Thoracic aorta (tissue), 2 donors: ENCODE measurements at regions not wholly inside any gene's neighbourhood (a gene's known extent, or its start where the extent isn't known, plus 50 kb on each side); places are given as distances from the start of the nearest gene placed in this dataset.

ENCODE experiments used
- ATAC-seq: fragments of 150-250 bp; one replicate; pipeline ENCODE4 v1.8.0; 2017; ENCODE audit warnings: low read depth; ENCODE audit not compliant: insufficient number of reproducible peaks, low FRiP score
- DNase-seq: peaks from one replicate; pipeline ENCODE4 v3.0.0-alpha.2; 2020; ENCODE audit warnings: low spot score
- H3K27ac ChIP-seq, 2 donors: fragments of 200-600 bp; sonication (generic); 1 replicate in 1 of 2; 2 replicates in 1 of 2; pipeline ENCODE4 v1.5.1; 2016; ENCODE audit warnings: mild to moderate bottlenecking in 2 of 2, moderate library complexity in 2 of 2
- H3K27me3 ChIP-seq: fragments of 200-600 bp; sonication (generic); replicated peaks from 2 replicates; pipeline ENCODE4 v1.6.0; 2016; ENCODE audit warnings: mild to moderate bottlenecking; ENCODE audit not compliant: insufficient read depth
- H3K36me3 ChIP-seq: fragments of 200-600 bp; sonication (generic); one replicate; pipeline ENCODE4 v1.5.1; 2016
- H3K4me1 ChIP-seq, 2 donors: fragments of 200-600 bp; sonication (generic); 1 replicate in 1 of 2; 2 replicates in 1 of 2; pipeline versions ENCODE4 v1.5.1 to v1.6.0; 2016; ENCODE audit warnings: low read depth in 2 of 2, mild to moderate bottlenecking in 1 of 2; ENCODE audit not compliant: control insufficient read depth in 1 of 2
- H3K4me3 ChIP-seq: fragments of 200-600 bp; sonication (generic); 2 replicates; pipeline ENCODE4 v1.5.1; 2016; ENCODE audit warnings: mild to moderate bottlenecking
- H3K9me3 ChIP-seq: fragments of 200-600 bp; sonication (generic); 2 replicates; pipeline ENCODE4 v1.5.1; 2016
- TF ChIP-seq, protein P1 (sequence below): fragments of 200-600 bp; sonication (generic); IDR thresholded peaks from one replicate; pipeline ENCODE4 v1.5.1; 2019; ENCODE audit warnings: antibody characterized with exemption

DNA sequence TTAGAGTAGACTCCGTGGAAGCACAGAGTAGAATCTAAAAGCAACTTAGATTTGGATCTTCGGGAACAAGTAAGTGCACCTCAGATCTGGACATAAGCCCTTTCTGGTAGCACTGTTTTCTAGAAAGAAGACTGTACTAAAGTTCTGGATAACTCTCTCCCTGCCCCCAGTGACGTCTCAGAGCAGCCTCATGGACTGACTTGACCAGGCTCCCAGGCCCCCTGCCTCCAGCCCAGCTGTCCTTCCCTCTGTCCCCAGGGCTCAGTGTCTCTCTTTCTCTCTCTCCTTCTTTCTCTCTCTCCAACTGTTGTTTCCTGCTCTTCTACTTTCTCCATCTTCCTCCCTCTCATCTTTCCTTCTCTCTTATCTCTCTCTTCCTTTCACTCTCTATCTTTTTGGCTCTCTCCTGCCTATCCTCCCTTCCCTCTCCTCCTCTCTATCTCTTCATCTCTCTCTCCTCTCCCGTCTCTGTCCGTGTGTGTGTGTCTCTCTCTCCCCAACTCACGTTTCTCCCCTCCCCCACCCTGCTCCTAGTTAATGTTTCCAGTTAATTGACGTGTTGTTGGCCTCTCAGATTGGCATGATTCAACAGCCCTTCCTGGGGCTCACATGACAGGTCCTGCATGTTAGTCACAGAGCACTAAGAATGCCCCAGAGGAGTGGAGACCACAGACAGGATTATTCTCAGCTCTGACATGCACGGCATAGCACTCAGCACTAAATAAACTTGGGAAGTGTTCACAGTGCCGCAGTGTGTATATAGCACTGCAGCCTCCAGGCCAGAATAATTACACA is 180.4 kb upstream of the FOXQ1 start:
- Histone ChIP-seq H3K27me3 (no peaks in the 10 kb centered on the region), H3K4me3 (no peak overlapping the region), H3K36me3 (no peaks in the 10 kb centered on the region), H3K27ac (no peak overlapping the region), H3K9me3 (no peaks in the 10 kb centered on the region), H3K4me1 (peaks cover 0 to 3% of the 10 kb centered on the region in 2 donors)
- DNase-seq (no peak), ATAC-seq (no peak)
- TF ChIP-seq, protein P1, sequence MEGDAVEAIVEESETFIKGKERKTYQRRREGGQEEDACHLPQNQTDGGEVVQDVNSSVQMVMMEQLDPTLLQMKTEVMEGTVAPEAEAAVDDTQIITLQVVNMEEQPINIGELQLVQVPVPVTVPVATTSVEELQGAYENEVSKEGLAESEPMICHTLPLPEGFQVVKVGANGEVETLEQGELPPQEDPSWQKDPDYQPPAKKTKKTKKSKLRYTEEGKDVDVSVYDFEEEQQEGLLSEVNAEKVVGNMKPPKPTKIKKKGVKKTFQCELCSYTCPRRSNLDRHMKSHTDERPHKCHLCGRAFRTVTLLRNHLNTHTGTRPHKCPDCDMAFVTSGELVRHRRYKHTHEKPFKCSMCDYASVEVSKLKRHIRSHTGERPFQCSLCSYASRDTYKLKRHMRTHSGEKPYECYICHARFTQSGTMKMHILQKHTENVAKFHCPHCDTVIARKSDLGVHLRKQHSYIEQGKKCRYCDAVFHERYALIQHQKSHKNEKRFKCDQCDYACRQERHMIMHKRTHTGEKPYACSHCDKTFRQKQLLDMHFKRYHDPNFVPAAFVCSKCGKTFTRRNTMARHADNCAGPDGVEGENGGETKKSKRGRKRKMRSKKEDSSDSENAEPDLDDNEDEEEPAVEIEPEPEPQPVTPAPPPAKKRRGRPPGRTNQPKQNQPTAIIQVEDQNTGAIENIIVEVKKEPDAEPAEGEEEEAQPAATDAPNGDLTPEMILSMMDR, result no peak

DNA sequence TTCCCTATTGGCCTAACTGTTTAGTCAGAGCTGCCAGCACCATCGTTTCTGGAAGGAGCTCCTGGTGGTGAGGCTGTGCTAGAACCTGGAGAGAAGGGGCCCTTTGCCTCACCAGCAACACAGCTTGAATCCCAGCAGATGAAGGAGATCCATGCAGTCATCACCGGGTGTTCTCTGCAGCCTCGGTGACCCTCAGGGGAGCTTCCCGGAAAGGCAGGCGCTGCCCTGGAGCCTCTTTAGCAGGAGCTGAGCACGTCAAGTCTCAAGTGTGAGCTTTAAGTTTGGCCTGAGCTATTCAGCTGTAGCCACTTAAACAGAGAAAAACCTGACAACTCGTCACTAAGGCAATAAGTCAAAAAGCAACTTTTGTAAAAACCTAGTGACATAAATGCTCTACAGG is 181.2 kb upstream of the FOXQ1 start:
- no peak overlapping the region for H3K27ac ChIP-seq
- H3K4me1 ChIP-seq, result no peaks in the 10 kb centered on the region
- TF ChIP-seq, protein P1, result no peak
- DNase-seq (no peak), ATAC-seq (no peak)
- no peaks in the 10 kb centered on the region for H3K36me3 ChIP-seq
- no peak overlapping the region for H3K4me3 ChIP-seq
- no peaks in the 10 kb centered on the region for H3K9me3 ChIP-seq
- no peaks in the 10 kb centered on the region for H3K27me3 ChIP-seq

DNA sequence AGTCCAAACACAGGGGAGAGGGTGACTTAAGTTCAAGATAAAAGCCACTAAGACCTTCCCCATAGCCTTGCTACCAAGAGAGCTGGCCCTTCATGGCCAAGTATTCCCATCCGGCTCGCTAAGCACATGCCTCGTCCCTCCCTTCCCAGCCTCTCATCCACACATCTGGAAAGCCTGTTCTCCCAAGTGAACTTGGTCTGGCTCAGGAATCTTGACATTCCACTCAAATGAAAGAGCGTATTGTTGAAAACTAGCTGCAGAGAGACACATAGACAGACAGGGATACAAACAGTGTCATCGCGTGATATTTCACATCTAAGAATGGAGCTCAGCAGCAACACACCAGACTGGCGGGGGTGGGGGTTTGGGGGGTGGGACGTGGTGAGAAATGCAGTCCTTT is 182.8 kb upstream of the FOXQ1 start:
- Histone ChIP-seq H3K27me3 (no peaks in the 10 kb centered on the region), H3K4me3 (no peak overlapping the region), H3K4me1 (no peaks in the 10 kb centered on the region), H3K36me3 (no peaks in the 10 kb centered on the region), H3K27ac (no peak overlapping the region), H3K9me3 (no peaks in the 10 kb centered on the region)
- ATAC-seq, result no peak
- DNase-seq, result no peak
- TF ChIP-seq, protein P1, result no peak

DNA sequence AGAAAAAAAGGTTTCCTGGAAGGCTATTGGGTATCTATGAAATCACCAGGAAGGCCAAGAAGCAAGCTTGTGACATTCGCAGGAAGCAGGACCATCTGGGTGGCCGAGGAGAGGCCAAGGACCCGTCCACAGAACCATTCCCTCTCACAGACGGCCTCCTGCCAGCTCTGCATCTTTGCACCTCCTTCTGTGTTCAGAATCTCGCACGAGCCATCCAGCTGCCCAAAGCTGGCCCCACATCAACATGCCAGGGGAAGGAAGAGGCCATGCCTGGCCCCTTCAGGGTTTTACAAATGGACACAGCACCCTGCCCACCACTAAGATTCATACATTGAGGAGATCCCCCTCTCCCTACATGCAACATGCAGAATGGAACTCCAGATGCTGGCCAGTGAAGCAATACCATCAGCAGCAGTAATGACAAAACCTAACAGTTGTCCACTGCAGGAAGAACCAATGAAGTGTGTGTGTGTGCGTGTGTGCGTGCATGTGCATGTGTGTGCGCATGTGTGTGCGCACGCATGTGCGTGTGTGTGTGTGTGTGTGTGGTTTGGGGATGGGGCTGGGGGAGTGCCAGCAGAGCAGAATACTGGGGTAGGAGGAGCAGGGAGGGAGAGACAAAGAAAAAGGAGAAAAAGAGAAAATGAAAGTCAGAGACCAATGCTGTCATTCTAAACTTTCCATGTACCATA is 184.2 kb upstream of the FOXQ1 start:
- H3K27me3 ChIP-seq, result no peaks in the 10 kb centered on the region
- ATAC-seq (no peak), DNase-seq (no peak)
- H3K4me1 ChIP-seq, result no peaks in the 10 kb centered on the region
- H3K4me3 ChIP-seq, result no peak overlapping the region
- H3K36me3 ChIP-seq, result no peaks in the 10 kb centered on the region
- H3K9me3 ChIP-seq, result no peaks in the 10 kb centered on the region
- H3K27ac ChIP-seq, result no peak overlapping the region
- TF ChIP-seq, protein P1, result no peak

DNA sequence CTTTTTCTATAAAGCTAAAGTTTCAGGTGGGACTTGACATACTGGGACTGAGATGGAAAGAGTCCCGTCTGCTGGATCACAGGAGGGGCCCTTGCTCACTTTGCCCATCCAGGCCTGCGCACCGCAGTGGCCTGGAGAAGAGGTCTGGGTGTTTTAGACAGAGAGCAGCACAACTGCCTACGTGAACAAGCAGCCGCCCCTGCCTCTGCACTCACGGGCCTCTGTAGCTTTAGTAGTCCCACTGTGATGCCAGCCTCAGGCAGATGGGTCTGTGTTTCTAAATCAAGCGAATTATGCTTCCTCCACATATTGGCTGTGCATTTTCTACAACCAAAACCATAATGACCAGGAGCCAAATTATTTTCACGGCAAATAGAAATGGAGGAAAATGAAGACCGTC is 184.8 kb upstream of the FOXQ1 start:
- ATAC-seq, result no peak
- Histone ChIP-seq H3K4me1 (no peaks in the 10 kb centered on the region), H3K9me3 (no peaks in the 10 kb centered on the region), H3K27ac (no peak overlapping the region), H3K4me3 (no peak overlapping the region), H3K27me3 (no peaks in the 10 kb centered on the region), H3K36me3 (no peaks in the 10 kb centered on the region)
- TF ChIP-seq, protein P1, result no peak
- DNase-seq, result no peak
